Suppressor macrophage treated with lipopolysaccharide for 1 hour (primary cell): ENCODE measurements at regions not wholly inside any gene's neighbourhood (a gene's known extent, or its start where the extent isn't known, plus 50 kb on each side); places are given as distances from the start of the nearest gene placed in this dataset.
"Not testable (repeated sequence)": the region's sequence is repeated elsewhere in the genome, so short reads cannot be mapped to it uniquely, and the experiment has no call there.

Source experiments
- DNase-seq, 3 donors: peaks; one replicate each; pipeline ENCODE4 v3.0.0-alpha.2; 2020 to 2022

DNA sequence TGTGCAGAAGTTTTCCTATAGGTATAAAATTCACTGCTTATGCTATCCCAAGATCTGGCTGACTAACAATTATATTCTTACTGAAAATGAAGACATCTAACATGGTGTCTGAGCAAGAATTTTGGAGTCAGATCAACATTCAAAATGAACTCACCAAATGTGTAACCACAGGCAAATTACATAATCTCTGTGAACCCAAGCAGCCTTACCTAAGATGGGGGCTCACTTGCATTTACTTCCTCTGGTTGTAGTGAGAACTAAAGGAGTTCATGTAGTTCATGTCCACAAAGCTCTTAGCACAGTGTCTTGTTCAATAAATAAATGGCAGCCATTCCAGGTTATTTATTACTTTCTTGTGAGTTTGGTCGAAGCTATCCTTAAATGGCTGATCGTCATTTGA is 163.9 kb upstream of the LCORL start:
- no peak for DNase-seq

DNA sequence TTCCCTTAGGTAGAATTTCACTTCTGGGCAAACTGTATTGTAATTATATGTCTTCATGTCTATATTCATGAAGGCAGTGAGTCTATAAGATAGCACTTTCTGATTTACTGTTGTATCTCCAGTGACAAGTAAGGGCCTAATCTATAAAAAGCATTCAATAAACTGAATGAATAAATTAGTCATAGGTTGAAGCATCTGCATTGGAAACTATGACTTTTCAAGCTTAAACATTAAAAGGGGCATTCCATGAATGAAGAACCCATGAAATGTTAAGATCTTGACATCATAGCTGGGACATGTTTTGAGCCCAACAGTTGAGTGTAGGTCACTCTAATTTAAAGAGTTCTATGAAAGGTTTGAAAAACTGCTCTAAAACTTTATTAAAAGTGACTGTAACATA is 159.3 kb upstream of the LCORL start:
- no peak for DNase-seq

DNA sequence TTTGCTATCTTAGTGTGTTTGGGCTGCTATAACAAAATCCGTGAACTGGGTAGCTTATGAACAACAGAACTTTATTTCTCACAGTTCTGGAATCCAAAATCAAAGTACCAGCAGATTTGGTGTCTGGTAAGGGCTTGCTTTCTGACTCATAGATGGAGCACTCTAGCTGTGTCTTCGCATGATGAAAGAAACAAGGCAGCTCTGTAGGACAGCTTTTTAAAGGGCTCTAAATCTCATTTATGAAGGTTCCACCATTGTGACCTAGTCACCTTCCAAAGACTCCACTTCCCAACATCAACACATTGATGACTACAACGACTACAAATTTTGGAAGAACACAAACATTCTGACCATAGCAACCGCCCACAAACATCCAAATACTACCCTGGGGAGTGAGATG is 158.6 kb upstream of the LCORL start:
- DNase-seq: no peak

DNA sequence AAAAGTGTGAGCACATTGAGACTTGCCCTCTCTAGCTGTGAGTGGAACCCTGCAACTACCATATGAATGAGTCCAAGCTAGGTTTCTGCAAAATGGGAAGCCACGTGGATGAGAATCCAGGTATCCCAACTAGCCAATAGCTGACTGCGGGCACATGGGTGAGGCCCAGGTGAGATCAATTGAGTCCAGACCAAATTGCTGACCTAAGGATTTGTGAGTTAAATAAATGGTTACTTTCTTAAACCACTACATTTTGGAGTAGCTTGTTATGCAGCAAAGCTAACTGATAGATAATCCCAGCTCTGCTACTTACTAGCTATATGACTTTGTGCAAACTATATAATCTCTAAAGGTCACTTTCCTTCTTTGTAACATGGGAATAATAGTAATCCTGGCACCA is 150.3 kb upstream of the LCORL start:
- DNase-seq: no peak

DNA sequence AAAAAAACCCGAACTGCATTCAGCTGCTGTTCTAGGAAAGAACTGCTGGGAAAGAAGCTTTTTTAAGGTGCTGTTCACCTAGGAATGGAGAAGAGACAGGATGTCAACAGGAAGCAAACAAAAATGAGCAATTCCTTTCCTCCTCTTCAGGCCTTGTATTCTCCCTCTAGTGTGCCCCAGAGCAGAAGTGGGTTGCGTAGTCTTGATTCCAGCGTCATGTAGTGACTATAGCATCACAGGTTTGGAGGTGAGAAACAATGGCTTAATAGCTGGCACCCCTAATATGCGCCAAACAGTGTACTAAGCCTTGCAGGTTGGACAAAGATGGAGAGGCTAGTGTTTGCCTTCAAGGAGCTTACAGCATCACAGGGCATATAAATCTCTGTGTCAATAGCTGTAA is 146.3 kb upstream of the LCORL start:
- no peak for DNase-seq

DNA sequence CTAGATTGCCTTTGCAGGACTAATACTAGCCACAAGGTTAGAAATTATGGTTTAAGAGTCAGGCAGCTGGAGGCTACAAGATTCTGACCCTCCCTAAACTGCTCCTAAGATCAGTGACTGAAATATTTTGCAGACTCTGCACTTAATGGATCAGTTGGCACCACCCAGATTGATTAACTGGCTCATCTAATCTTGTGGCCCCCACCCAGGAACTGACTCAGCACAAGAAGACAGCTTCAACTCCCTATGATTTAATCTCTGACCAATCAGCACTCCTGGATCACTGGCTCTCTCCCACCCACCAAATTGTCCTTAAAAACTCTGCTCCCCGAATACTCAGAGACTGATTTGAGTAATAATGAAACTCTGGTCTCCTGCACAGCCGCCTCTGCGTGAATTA is 145.4 kb upstream of the LCORL start:
- DNase-seq: no peak

DNA sequence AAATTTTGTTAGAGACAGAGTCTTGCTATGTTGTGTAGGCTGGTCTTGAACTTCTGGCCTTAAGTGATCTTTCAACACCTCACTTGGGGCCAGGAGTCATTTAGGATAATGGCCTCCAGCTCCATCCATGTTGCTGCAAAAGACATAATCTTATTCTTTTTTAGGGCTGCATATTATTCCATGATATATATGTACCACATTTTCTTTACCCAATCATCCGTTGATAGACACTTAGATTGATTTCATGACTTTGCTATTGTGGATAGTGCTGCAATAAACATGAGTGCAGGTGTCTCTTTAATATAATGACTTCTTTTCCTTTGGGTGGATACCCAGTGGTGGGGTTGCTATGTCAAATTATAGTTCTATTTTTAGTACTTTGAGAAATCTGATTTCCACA is 140.9 kb upstream of the LCORL start:
- no peak for DNase-seq

DNA sequence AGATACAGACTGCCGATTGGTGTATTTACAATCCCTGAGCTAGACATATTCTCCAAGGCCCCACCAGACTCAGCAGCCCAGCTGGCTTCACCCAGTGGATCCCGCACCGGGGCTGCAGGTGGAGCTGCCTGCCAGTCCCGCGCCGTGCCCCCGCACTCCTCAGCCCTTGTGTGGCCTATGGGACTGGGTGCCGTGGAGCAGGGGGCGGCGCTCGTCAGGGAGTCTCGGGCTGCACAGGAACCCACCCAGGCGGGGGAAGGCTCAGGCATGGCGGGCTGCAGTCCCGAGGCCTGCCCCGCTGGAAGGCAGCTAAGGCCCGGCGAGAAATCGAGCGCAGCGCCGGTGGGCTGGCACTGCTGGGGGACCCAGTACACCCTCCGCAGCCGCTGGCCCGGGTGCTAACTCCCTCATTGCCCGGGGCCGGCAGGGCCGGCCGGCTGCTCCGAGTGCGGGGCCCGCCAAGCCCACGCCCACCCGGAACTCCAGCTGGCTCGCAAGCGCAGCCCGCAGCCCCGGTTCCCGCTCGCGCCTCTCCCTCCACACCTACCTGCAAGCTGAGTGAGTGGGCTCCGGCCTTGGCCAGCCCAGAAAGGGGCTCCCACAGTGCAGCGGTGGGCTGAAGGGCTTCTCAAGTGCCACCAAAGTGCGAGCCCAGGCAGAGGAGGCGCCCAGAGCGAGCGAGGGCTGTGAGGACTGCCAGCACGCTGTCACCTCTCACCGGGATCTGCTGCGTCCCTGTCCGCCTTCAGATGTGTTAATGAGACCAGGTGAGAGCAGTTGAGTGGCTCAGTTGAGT is 137.8 kb upstream of the LCORL start:
- not testable (repeated sequence) for DNase-seq

DNA sequence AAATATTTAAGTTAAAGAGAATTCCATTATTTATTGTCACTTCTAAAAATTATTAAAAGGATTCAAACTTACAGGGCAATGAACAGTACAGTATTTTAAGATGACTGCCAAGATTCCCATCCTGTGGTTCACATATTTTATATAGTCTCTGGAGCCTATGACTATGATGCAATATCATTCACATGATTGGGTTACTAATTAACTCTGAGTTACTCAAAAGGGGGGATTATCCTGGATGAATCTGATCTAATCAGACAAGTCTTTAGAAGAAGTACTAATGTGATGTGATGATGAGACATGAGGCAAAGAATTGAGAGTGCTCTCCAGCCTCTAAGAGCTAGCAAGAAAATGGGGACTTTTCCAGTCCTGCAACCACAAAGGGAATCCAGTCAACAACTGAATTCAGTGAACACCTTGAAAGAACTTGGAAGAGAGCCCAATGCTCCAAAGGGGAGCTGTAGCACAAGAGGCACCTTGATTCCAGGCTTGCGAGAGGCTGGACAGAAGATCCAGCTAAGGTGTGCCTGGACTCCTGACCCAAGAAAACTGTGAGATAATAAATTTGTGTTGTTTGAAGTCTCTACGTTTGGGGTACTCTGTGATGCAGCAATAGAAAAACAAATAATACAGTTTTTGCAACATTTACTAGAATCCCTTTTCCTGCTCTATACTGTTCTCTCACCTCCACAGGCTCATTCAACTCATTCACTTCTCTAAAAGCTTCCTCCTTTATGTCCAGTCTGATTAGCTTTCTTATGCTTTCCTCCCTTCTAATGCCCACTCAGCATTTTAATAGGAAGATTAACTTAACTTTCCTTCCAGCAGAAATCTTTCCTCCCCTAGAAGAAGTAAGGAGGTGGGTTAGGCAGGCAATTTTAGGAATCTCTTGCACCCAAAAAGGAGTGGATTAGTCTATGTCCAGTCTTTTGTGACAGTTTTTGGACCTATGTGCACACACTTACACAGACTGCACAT is 133.8 kb upstream of the LCORL start:
- DNase-seq: no peak

DNA sequence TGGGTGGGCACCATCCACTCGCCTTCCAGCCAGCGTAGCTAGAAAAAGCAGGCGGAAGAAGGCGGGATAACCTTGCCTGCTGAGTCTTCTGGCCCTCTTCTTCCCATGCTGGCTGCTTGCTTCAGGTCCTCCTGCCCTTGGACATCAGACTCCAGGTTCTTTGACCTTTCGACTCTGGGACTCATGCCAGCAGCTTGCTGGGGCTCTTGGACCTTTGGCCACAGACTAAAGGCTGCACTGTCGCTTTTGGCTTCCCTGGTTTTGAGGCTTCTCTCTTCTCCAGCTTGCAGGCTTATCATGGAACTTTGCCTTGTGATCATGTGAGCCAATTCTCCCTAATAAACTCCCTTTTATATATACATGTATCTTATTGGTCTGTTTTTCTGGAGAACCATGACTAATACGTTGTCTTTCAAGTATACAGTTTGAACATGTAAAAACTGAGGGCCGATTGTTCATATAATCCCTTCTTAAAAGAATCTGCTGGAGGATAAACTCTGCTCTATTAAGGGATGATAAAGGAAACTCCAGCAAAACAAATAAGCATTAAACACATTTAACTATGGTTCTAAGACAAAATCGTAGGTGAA is 116.6 kb upstream of the LCORL start:
- no peak for DNase-seq

DNA sequence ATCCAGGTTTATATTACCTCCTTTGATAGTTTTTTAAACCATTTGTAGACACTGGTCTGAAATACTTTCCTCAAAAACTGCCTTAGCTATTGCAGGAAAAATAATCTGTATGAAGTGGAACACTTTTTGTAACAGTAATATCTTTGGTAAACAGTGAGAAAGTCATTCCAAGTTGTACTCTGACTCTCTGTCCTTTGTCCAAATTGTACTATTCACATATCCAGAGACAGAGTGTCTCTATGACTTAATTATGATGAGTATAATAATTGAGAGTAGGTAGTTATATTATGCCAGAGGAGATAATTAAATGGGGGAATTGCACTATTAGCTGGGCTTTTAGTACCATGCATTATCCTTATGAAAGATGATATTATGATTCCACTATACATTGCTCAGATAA is 112.6 kb upstream of the LCORL start:
- DNase-seq: no peak

DNA sequence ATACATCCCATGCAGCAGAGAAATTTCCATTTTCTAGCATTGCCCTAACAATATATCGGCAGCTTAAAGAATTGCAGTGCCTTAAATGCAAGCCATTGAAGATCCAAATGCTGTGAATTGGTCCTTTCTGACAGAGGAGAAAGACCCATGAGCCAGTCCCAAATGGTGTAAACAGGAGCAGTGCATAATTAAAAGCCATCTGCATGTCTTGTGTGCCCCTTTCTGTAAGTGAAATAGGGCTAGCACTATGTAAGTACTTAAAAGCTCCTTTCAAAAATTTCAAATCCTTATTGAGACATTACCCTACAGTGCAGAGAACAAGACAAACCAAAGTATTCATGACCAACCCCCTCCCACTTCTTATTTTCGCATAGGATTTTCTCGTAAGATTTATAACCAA is 108.7 kb upstream of the LCORL start:
- DNase-seq: no peak

DNA sequence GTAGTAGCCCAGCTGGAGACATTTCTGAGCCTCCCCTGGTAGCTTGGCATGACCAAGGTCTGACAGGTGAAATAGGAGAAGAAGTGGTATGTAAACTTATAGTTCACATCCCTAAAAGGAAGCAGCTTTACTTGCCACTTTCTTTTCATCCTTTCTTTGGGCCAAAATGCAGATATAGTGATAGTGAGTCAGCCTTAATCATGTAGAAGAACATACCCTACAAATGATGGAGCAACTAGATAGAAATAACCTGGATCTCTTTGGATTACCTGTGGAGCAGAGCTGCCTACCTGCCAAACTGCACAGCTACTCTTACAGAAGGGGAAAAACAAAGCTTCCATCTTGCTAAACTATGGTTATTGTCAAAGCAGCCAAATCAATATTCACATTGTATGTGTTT is 106.7 kb upstream of the LCORL start:
- no peak for DNase-seq

DNA sequence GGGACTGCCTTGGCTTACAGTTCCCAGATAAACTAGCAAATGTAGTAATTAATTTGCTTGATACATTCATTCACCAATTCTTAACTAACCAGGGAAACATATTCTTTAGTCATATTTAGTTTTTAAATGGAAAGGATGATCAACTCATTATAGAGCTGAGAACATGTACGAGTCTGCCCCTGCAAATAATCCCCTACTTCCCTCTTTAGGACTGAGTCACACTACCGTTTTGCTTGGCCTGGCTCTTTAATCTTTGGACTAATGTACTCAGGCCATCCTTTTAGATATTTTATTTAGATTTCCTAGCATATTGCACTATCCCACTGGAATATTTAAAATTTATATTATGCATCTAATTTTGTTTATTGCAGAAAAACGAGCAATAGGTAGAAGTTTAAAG is 105.5 kb upstream of the LCORL start:
- peak in 2 of 3 donors; percentile 1 to 4 for DNase-seq

DNA sequence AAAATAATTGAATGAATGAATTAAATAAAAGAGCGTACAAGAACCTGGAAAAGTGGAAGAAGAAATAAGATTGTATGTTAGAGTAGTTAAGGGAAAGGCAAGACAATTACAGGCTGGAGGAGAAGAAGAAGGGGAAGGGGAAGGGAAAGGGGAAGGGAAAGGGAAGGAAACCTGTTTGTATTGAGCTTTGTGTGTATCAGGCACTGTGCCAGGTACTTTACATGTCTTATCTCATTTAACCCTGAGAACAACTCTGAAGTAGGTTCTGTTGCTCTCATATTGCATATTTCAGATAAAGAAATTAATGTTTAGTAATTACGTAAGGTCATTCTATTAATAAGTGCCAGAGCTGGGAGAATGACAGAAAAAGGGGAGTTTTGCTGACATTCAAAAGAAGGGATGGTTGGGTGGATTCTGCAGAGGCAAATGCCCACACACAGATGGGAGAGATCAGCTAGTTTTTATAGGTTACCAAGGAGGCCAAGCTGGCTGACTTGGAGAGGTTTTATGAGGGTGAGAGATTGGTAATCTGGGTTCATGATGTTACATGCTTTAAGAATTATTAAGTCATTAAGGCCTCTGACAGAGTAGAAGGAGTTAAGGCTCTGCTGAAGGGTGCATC is 92.3 kb upstream of the LCORL start:
- DNase-seq: no peak

DNA sequence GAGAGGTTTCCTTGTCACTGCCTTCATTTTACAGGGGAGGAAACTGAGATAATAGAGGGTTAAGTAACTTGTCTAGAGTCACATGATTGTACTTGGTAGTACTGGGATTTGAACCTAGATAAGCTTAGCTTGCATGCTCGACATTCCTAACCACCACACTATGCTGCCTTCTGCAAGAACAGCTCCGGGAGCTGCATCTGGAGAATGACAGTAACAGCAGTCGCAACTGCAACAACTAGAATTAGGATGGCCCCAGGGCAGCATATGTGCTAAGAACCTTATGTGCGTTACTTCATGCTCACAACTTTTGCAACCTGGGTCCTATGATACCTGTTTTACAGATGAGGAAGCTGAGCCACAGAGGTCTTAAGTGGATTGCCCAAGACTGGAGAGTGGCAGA is 89.5 kb upstream of the LCORL start:
- no peak for DNase-seq

DNA sequence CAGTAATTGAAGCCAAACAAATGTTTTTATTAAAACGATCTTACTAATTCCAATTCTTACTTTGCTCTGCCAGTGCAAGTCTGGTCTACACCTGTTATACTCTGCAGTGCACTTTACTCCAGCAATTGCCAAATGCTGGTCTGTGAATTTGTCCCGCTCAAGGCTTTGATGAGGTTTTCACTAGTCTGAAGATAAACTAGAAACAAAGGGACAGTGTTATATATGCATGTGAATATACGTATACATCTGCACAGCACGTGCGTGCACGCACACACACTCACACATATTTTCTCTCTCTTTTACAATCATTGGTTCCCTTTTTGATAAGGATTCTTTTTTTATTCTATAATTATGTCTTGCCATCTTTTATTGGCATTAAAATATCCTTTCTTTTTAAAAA is 88.5 kb upstream of the LCORL start:
- no peak for DNase-seq

DNA sequence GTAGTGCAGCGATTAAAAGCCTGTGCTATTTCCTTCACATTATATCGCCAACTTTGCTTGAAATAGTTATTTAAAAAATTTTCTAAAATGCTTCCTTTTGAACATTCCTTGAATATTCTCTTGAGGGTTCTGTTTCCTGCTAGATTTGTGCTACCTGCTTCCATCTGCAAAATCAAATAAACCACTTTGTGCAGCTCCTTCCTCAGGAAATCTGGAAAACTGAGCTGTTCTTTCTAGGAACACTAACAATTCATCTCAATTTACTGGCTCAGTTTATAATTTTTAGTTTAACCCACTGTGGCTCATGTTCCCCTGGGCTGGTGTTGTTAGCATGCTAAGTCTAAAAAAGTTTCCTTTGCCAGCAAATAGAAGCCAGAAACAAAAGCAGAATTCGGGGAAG is 88.1 kb upstream of the LCORL start:
- DNase-seq: no peak

DNA sequence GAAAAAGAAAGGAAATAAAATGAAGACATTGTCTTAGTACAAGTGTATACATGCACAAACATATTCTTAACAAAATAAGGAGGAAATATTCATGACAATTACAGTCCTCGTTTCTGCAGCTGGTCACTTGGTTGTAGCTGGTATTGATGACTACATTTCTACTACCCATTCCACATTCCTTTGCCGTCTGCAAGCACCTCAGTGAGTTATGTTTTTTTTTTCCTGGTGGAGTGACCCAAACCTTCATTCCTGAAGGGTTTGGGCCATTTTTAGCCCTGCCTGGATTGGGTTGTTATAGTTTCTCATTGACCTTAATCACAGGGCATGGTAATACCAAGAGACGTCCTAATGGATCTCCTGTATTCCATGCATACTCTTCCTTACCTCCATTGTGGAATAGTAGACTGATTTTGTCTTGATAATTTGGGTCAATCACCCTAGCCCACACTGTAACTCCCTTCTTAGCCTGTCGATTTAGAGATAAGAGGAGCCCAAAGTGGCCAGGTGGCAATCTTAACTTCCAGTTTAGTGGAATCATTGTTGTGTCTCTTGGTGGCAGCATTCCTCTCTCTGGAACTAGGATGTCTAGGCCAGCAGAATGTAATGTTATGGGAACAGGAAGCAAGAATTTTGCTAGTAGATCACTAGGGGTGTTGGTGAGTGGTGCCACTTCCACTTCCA is 86.4 kb upstream of the LCORL start:
- DNase-seq: not testable (repeated sequence)

DNA sequence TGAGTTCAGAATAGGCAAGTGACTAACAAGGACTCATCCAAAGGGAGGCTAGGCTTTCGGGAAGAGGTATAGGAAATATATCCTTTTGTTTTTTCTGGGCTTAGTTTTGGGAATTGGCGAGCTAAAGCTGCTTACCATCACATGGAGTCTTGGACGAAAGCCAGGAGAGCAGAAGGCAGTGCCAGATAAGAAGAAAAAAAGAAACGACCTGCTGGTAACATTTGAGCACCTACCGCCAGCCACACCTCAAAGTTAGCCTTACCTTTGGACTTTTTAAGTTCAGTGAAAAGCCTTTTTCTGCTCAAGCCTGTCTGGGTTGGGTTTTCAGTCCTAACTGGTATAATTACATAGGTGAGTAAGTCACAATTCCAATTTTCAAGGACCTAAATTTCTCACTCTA is 85.1 kb upstream of the LCORL start:
- no peak for DNase-seq

DNA sequence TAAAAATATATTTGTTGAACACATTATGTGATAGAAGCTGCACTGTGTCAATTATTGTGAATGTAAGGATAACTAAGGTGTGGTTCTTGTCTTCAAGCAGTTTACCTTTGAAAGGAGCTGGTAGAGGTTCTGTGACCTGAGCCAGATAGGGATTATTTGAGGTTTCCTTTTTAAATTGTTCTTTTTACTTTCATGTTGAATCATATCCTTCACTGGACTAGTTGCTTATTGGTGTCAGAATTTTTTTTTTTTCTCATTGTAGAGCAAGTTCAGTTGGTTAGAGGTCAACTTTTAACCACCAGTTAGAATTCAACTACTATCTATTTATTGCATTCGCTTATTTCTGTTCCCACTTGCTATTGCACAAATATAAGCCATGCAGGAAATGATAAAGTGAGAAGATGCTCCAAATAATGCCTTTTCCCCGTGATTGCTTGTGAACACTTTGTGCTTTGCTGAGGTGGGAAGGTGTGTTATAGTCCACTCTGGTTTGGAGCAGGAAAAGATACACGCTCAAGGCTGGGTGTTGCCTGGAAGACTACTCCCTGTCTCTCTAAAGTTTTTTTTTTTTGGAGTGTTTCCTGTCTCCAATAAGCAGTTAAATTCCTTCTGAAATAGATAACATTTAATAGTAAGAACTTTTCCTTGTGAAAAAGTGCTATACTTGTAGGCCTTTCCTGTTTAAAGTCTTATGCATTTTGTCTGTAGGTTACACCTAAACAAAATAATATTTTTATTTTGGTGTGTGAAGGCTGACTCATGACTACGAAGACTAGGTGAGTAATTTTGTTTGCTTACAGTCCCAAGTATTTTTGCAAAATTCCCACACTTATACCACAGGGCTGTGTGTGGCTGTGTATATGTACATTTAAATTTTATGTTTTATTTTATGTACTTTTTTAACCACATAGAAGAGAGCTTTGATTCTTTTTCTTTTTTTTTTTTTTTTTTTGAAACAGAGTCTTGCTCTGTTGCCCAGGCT is 83.8 kb upstream of the LCORL start:
- DNase-seq: no peak
